ENCODE measurements at regions not wholly inside any gene's neighbourhood (a gene's known extent, or its start where the extent isn't known, plus 50 kb on each side); places are given as distances from the start of the nearest gene placed in this dataset.
A peak's percentile ranks its signal among the peaks of the same experiment; 100 is the strongest.

- no peak for DNase-seq (ENCODE audit: low spot score)
Measured at GRCh38 chr17:34825884-34826283, 135.4 kb downstream of the CCT6B start.

GRCh38 chr17:34825102-34825501 is 136.2 kb downstream of the CCT6B start:
- no peak for DNase-seq (ENCODE audit: low spot score)

GRCh38 chr17:34823023-34823422 is 138.2 kb downstream of the CCT6B start:
- DNase-seq (ENCODE audit: low spot score): no peak

- DNase-seq (ENCODE audit: low spot score): no peak
Measured at GRCh38 chr17:34822007-34822739, 139.1 kb downstream of the CCT6B start.

GRCh38 chr17:34820922-34821321 is 140.3 kb downstream of the CCT6B start:
- DNase-seq (ENCODE audit: low spot score): no peak

GRCh38 chr17:34820248-34820801 is 140.9 kb downstream of the CCT6B start:
- DNase-seq (ENCODE audit: low spot score): no peak

- no peak for DNase-seq (ENCODE audit: low spot score)
Measured at GRCh38 chr17:34817252-34818035, 143.8 kb downstream of the CCT6B start.

GRCh38 chr17:34816848-34817247 is 144.4 kb downstream of the CCT6B start:
- DNase-seq (ENCODE audit: low spot score): no peak

GRCh38 chr17:34813290-34813689 is 148.0 kb downstream of the CCT6B start:
- no peak for DNase-seq (ENCODE audit: low spot score)

GRCh38 chr17:34811561-34811960 is 149.7 kb downstream of the CCT6B start:
- DNase-seq (ENCODE audit: low spot score): no peak

- DNase-seq (ENCODE audit: low spot score): no peak
Measured at GRCh38 chr17:34800661-34801060, 160.6 kb downstream of the CCT6B start.

GRCh38 chr17:34799751-34800150 is 161.5 kb downstream of the CCT6B start:
- DNase-seq (ENCODE audit: low spot score): no peak

GRCh38 chr17:34798581-34798980 is 162.7 kb downstream of the CCT6B start:
- no peak for DNase-seq (ENCODE audit: low spot score)

- DNase-seq (ENCODE audit: low spot score): peak; percentile 3
Measured at GRCh38 chr17:34797720-34798119, 163.5 kb downstream of the CCT6B start.

- no peak for DNase-seq (ENCODE audit: low spot score)
Measured at GRCh38 chr17:34793231-34793908, 167.9 kb downstream of the CCT6B start.

- DNase-seq (ENCODE audit: low spot score): no peak
Measured at GRCh38 chr17:34788696-34789095, 172.6 kb downstream of the CCT6B start.

GRCh38 chr17:34784526-34784925 is 176.7 kb downstream of the CCT6B start:
- no peak for DNase-seq (ENCODE audit: low spot score)

GRCh38 chr17:34782271-34782670 is 179.0 kb downstream of the CCT6B start:
- no peak for DNase-seq (ENCODE audit: low spot score)

GRCh38 chr17:34781571-34782108 is 179.6 kb downstream of the CCT6B start:
- no peak for DNase-seq (ENCODE audit: low spot score)

- no peak for DNase-seq (ENCODE audit: low spot score)
Measured at GRCh38 chr17:34781071-34781470, 180.2 kb downstream of the CCT6B start.

GRCh38 chr17:34780438-34780837 is 180.8 kb downstream of the CCT6B start:
- no peak for DNase-seq (ENCODE audit: low spot score)
